ENCODE measurements at regions not wholly inside any gene's neighbourhood (a gene's known extent, or its start where the extent isn't known, plus 50 kb on each side); places are given as distances from the start of the nearest gene placed in this dataset.

DNA sequence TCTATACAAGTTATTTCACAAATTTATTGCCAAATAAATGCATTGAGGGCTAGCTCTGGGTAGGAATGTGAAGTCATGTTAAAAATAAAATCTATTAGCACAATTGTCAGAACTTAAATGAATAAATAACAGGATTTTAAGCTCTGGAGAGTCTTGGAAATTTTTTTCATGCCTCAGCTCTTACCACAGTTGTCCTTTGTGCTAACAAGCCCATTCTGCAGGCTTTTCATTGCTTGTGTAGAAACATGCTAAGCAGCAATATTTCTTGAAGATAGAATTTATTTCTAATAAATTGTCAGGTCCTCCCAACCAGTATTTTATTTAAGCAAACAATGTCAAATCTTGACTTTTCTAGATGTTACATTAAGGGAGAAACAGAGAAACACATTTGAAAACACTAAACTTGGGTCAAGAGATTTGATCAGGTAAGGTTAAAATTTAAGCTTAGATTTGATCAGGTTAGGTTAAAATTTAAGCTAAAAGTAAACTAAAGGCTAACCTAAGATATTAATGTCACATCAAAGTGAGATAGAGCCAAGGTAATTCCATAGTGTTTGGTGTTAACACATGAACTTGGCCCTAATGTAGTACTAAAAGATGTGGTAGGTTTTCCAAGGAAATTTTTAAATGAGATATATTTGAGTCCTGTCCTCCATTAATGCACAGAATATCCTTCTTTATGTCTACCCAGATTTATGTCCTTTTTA, 179.1 kb upstream of the IL1RAPL1 start:
- H3K9me2 ChIP-seq (replicated peaks; ENCODE audit: low read depth, low read length) = no peaks in the 10 kb centered on the region

DNA sequence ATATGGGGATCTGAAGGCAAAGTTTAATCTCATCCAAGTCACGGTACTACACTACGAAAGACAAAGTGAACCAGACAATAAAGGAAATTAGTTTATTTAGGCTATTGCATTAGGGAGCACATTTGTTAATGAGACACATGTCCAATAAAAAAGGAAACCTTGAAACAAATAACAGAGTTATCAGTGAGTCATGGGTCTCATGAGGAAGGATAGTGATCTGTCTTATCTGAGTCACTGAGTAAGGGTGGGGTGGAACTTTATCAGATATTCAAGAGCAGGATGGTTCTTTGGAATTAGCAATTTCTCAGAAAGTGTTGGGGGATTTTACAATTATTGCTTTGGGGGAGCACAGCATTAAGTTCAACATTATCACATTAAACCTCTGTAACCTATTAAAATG, 188.9 kb upstream of the IL1RAPL1 start:
- TF ChIP-seq CTCF (conservative IDR thresholded peaks at IDR 0.05; ENCODE audit: low read length) = no peak
- TF ChIP-seq EZH2phosphoT487 (IDR thresholded peaks at IDR 0.05; ENCODE audit: borderline replicate concordance) = no peak
- Histone ChIP-seq H3K4me3 (ENCODE audit: low read length, poor library complexity, severe bottlenecking) (no peak overlapping the region), H3K9me2 (replicated peaks; ENCODE audit: low read depth, low read length) (no peaks in the 10 kb centered on the region), H3K9me3 (ENCODE audit: insufficient read depth, low read depth, low read length) (no peaks in the 10 kb centered on the region), H3K4me2 (ENCODE audit: low read depth, low read length, poor library complexity, severe bottlenecking) (no peak overlapping the region), H3K4me1 (ENCODE audit: insufficient read depth, low read length, poor library complexity, severe bottlenecking) (no peaks in the 10 kb centered on the region), H3K9ac (ENCODE audit: low read depth, low read length, poor library complexity, severe bottlenecking) (no peak overlapping the region), H2AFZ (ENCODE audit: low read length) (no peak overlapping the region), H4K20me1 (ENCODE audit: insufficient read depth, low read length, poor library complexity, severe bottlenecking) (no peaks in the 10 kb centered on the region), H3F3A (ENCODE audit: low read depth) (no peaks in the 10 kb centered on the region), H3K27me3 (ENCODE audit: insufficient read depth, low read length, poor library complexity, severe bottlenecking) (no peaks in the 10 kb centered on the region), H3K36me3 (ENCODE audit: insufficient read depth, low read length) (no peaks in the 10 kb centered on the region), H3K79me2 (ENCODE audit: insufficient read depth, low read length) (no peaks in the 10 kb centered on the region)

More for the DNA sequence above, 179.1 kb upstream of the IL1RAPL1 start:
- no peak overlapping the region for H3K9ac ChIP-seq (ENCODE audit: low read depth, low read length, poor library complexity, severe bottlenecking)
- H3F3A ChIP-seq (ENCODE audit: low read depth) = no peaks in the 10 kb centered on the region
- H4K20me1 ChIP-seq (ENCODE audit: insufficient read depth, low read length, poor library complexity, severe bottlenecking) = no peaks in the 10 kb centered on the region
- no peak overlapping the region for H3K4me3 ChIP-seq (ENCODE audit: low read length, poor library complexity, severe bottlenecking)
- H3K9me3 ChIP-seq (ENCODE audit: insufficient read depth, low read depth, low read length) = no peaks in the 10 kb centered on the region
- no peak overlapping the region for H2AFZ ChIP-seq (ENCODE audit: low read length)
- TF ChIP-seq CTCF (conservative IDR thresholded peaks at IDR 0.05; ENCODE audit: low read length) (no peak), EZH2phosphoT487 (IDR thresholded peaks at IDR 0.05; ENCODE audit: borderline replicate concordance) (no peak)
- H3K79me2 ChIP-seq (ENCODE audit: insufficient read depth, low read length) = no peaks in the 10 kb centered on the region
- H3K27me3 ChIP-seq (ENCODE audit: insufficient read depth, low read length, poor library complexity, severe bottlenecking) = no peaks in the 10 kb centered on the region
- H3K36me3 ChIP-seq (ENCODE audit: insufficient read depth, low read length) = no peaks in the 10 kb centered on the region
- no peaks in the 10 kb centered on the region for H3K4me1 ChIP-seq (ENCODE audit: insufficient read depth, low read length, poor library complexity, severe bottlenecking)
- H3K4me2 ChIP-seq (ENCODE audit: low read depth, low read length, poor library complexity, severe bottlenecking) = no peak overlapping the region

- Histone ChIP-seq H3K9ac (ENCODE audit: low read depth, low read length, poor library complexity, severe bottlenecking) (no peak overlapping the region), H3K4me3 (ENCODE audit: low read length, poor library complexity, severe bottlenecking) (no peak overlapping the region), H3K27me3 (ENCODE audit: insufficient read depth, low read length, poor library complexity, severe bottlenecking) (no peaks in the 10 kb centered on the region), H3F3A (ENCODE audit: low read depth) (no peaks in the 10 kb centered on the region), H3K9me3 (ENCODE audit: insufficient read depth, low read depth, low read length) (no peaks in the 10 kb centered on the region), H4K20me1 (ENCODE audit: insufficient read depth, low read length, poor library complexity, severe bottlenecking) (no peaks in the 10 kb centered on the region), H3K9me2 (replicated peaks; ENCODE audit: low read depth, low read length) (no peaks in the 10 kb centered on the region), H2AFZ (ENCODE audit: low read length) (no peak overlapping the region), H3K79me2 (ENCODE audit: insufficient read depth, low read length) (no peaks in the 10 kb centered on the region), H3K4me2 (ENCODE audit: low read depth, low read length, poor library complexity, severe bottlenecking) (no peak overlapping the region), H3K36me3 (ENCODE audit: insufficient read depth, low read length) (no peaks in the 10 kb centered on the region), H3K4me1 (ENCODE audit: insufficient read depth, low read length, poor library complexity, severe bottlenecking) (no peaks in the 10 kb centered on the region)
- TF ChIP-seq CTCF (conservative IDR thresholded peaks at IDR 0.05; ENCODE audit: low read length) (no peak), EZH2phosphoT487 (IDR thresholded peaks at IDR 0.05; ENCODE audit: borderline replicate concordance) (no peak)
Observed at GRCh38 chrX:28391528-28391927, 195.7 kb upstream of the IL1RAPL1 start.
